RKO (cell line): ENCODE measurements at regions not wholly inside any gene's neighbourhood (a gene's known extent, or its start where the extent isn't known, plus 50 kb on each side); places are given as distances from the start of the nearest gene placed in this dataset.

Experiments
- DNase-seq: peaks from one replicate; pipeline ENCODE4 v3.0.0-alpha.2; 2016; ENCODE audit warnings: low spot score

DNA sequence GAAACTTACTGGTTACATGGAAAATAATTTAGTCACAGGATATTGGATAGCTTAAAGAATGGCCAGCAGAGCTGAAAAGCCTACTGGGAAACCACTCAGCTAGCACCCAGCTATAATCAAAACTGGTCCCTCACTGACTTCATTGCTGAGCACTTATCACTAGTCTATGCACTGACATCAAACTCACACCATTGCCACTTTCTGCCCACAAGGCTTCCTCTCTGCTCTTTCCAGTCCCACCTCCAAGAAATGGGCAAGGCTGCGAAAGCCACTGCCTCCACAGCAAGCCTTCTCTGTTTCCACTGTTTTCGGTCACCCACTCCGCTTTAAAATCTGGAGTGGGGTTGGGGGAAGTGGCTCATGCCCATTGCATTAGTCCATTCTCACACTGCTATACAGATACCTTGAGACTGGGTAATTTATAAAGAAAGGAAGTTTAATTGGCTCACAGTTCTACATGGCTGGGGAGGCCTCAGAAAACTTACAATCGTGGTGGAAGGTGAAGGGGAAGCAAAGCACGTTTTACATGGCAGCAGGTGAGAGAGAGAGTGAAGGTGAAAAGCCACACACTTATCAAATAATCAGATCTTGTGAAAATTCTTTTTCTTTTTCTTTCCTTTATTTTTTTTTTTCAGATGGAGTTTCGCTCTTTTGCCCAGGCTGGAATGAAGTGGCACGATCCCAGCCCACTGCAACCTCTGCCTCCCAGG, 77.0 kb upstream of the CERS6 start:
- DNase-seq, result no peak

DNA sequence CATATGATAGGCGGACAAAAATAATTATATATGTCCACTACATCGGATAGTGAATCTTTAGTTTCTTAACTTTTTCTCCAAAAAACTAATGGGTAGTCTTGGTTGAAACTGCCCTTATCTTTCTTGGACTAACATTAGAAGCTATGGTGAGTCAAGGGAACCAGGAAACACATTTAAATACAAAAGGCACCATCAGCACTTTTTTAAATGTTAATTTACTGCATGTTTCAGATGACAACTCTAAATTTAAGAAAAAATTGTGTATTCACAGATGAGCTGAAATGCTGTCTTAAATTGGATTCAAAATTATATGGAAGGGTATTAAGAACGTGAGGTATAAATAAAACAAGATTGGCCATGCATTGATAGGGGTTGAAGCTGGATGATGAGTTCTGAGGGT, 75.6 kb upstream of the CERS6 start:
- no peak for DNase-seq

DNA sequence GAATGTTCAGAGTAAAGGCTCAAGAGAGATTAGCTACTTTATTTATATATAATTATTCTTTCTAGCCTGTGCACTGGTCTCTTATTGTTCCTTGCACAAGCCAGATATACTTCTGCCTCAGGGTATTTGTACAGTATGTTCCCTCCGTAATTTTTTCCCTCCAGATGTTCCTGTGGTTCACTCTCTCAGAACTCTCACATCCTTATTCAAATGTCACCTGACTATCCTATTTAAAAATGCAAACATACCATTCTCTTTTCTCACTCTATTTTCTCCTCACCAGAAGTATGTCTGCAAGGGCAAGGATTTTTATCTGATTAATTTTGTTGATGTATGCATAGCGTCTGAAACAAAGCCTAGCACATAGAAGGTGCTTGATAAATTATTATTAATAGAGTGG, 64.0 kb upstream of the CERS6 start:
- DNase-seq, result no peak

DNA sequence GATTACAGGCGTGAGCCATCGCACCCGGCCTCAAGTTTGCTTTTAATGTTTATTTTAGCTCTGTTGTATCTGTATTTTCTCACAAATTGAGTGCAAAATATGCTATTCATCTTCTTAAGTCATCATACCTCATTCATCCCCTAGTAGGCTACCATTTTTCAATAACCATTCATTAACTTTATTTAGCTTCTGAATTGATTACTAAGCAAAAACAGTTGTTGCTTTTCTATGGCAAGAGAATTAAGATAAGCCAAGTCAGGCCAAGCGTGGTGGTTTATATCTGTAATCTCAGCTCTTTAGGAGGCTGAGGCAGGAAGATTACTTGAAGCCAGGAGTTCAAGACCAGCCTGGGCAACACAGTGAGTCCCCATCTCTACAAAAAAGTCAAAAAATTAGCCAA, 63.3 kb upstream of the CERS6 start:
- no peak for DNase-seq

- DNase-seq, result peak; percentile 5
These were observed 61.8 kb upstream of the CERS6 start for GRCh38 chr2:168394262-168394661.

GRCh38 chr2:168396131-168396530, 59.9 kb upstream of the CERS6 start:
- DNase-seq, result no peak

DNA sequence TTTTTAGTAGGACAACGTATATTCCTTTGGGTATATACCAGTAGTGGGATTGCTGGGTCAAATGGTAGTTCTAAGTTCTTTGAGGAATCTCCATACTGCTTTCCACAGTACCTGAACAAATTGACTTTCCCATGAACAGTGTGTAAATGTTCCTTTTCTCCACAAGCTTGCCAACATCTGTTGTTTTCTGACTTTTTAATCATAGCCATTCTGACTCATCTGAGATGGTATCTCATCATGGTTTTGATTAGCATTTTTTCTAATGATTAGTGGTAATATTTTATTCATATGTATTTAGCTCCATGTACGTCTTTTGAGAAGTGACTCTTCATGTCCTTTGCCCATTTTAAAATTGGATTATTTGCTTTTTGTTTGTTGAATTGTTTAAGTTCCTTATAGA, 58.4 kb upstream of the CERS6 start:
- DNase-seq, result no peak

DNA sequence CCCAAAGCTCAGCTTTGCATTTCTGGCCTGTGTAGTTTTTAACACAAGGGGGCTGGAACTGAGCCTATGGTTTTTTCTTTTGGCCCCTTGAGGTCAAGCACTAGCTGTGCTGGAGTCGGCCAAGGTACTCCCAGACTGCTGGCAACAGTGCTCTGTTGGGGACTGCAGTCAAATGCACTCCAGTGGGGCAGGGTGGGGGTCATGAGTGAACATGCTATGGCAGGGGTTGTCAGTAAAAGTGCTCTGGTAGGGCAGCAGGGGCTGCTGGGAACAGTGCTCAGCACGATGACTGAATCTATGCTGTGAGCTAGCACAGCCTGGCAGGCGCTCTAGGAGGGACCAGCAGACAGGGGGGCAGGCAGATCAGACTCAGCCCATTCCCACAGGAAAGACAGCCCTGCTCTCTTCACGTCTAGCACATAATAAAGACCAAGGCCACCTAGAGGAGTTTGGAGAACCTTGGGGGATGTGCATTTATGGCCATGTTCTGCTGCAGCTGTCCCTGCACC, 55.0 kb upstream of the CERS6 start:
- DNase-seq, result no peak

- DNase-seq, result no peak
These were observed 54.3 kb upstream of the CERS6 start for GRCh38 chr2:168401771-168402170.

DNA sequence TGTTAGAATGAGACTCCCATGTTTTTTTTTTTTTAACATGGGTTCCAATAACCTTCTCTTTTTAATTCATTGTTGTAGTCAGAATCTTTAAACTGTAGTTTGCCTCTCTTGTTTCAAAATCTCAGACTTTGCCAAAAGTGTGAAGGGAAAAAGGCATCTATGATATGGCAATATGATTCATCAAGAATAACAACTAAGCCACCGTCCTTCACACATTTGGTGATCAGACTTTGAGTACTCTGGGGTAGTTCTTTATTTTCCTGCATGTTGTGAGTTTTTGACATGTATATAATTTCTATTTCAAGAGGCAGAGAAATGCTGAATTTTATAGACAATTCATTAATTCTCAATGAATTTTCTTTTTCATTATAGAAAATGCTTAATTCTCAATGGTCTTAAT, 53.5 kb upstream of the CERS6 start:
- DNase-seq, result no peak

DNA sequence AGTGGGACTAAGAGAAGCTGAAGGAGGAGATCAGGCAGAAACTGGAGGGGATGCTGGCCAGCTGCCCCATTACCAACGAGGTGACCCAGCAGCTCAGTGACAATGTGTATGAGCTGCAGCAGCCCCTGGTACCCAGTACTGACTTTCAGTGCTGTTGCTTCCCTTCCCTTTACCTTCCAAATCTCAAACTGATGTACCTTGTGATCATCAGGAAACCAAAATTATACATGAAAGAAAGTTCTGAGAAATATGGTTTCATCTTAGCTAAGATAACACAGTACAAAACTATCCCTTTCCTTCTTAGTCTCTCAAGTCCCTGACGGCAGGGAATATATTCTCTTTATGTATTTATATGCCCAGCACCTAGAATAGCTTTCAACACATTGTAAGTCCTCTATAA, 52.3 kb upstream of the CERS6 start:
- DNase-seq, result no peak

- DNase-seq, result no peak
These were observed 51.3 kb upstream of the CERS6 start for GRCh38 chr2:168404764-168405163.
